ENCODE measurements at regions not wholly inside any gene's neighbourhood (a gene's known extent, or its start where the extent isn't known, plus 50 kb on each side); places are given as distances from the start of the nearest gene placed in this dataset.
"Not testable (repeated sequence)": the region's sequence is repeated elsewhere in the genome, so short reads cannot be mapped to it uniquely, and the experiment has no call there.

- not testable (repeated sequence) for DNase-seq (ENCODE audit: low read depth in 2 of 2)
Measured at GRCh38 chr5:50590444-50591189, 75.8 kb upstream of the PARP8 start.

DNA sequence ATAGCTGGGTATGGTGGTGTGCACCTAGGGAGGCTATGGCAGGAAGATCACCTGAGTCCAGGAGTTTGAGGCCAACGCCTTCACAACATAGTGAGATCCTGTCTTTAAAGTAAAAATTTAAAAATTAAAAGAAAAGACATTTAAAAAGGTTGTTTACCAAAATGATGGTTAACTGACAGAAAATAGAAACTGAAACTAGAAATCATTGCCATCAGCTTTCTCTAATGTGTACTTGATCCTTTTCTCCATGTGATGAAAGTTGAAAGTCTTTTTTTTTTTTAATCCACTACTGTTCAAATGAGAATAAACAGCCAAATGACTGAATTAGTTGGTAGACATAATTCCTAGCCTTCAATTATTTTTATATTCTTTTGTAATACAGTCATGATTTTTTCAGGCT lies 75.1 kb upstream of the PARP8 start:
- DNase-seq (ENCODE audit: low read depth in 2 of 2) = not testable (repeated sequence)

DNA sequence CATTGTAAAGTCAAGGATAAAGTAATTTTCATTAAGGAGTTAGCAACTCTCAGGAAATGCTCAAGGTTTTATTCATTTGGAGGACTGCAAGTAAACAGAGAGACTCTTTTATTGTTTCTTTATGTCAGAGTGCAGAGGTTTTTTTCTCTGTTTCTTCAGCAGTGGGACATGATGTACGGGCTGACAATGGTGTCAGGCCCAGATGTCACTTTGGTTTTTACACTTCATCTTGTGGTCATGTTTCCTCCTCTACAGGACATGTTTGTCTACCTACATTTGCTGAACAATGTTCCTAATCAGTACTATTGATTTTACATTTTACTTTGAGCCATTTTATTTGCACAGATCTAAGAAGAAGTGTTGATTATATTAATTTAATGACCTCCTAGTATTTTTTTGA lies 72.8 kb upstream of the PARP8 start:
- DNase-seq (ENCODE audit: low read depth in 2 of 2) = peak in 1 of 2 donors; percentile 8

- DNase-seq (ENCODE audit: low read depth in 2 of 2) = no peak
Measured at GRCh38 chr5:50595199-50595598, 71.2 kb upstream of the PARP8 start.

DNA sequence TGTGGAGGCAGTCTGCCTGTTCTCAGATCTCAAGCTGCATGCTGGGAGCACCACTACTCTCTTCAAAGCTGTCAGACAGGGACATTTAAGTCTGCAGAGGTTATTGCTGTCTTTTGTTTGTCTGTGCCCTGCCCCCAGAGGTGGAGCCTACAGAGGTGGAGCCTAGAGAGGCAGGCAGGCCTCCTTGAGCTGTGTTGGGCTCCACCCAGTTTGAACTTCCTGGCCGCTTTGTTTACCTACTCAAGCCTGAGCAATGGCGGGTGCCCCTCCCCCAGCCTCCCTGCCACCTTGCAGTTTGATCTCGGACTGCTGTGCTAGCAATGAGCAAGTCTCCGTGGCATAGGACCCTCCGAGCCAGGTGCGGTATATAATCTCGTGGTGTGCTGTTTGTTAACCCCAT lies 64.9 kb upstream of the PARP8 start:
- DNase-seq (ENCODE audit: low read depth in 2 of 2) = not testable (repeated sequence)

DNA sequence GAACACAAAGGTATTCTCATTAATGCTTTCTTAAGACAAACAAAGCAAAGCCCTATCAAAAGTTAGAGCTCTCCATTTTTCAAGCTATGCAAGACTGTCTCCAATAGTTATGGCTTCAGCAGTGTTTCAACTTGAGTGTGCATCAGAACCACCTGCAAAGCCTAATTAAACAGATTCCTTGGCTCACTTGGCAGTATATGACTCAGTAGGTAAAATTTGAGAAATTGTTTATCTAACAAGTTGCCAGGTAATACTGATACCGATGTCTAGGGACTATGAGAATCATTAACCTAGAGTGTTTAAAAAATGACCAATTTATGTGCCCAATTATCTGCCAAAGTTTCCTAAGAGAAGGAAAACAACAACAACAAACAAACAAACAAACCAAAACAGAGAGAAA lies 60.3 kb upstream of the PARP8 start:
- no peak for DNase-seq (ENCODE audit: low read depth in 2 of 2)

DNA sequence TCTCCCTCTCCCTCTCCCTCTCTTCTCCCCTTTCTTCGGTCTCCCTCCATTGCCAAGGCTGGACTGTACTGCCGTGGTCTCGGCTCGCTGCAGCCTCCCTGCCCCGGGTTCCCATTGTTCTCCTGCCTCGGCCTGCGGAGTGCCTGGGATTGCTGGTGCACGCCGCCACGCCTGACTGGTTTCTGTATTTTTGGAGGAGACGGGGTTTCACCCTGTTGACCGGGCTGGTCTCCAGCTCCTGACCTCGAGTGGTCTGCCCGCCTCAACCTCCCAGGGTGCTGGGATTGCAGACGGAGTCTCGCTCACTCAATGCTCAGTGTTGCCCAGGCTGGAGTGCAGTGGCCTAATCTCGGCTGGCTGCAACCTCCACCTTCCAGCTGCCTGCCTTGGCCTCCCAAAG lies 59.0 kb upstream of the PARP8 start:
- DNase-seq (ENCODE audit: low read depth in 2 of 2) = not testable (repeated sequence)

GRCh38 chr5:50607953-50608705 lies 58.3 kb upstream of the PARP8 start:
- DNase-seq (ENCODE audit: low read depth in 2 of 2) = not testable (repeated sequence)

GRCh38 chr5:50613057-50613456 lies 53.4 kb upstream of the PARP8 start:
- DNase-seq (ENCODE audit: low read depth in 2 of 2) = not testable (repeated sequence)
